ENCODE measurements at regions not wholly inside any gene's neighbourhood (a gene's known extent, or its start where the extent isn't known, plus 50 kb on each side); places are given as distances from the start of the nearest gene placed in this dataset.

DNA sequence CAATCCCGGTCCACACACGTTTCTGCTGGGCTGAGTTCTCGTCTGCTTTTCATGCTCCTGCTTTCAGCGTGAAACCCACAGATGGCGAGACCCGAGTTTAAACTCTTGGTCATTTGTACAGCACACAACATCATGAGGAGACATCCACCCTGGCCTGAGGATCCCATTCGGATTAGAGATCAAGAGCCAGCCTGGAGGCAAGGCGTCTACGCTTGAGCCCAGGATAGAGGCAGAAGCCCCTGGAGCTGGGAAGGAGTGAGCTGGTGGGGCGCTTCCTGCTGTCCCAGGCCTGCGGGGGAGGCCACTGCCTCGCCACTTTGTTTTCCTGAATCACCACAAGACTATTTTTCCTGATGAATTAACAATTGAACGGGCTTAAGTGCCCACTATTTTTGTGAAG, 281.9 kb upstream of the IRX4 start:
- TF ChIP-seq, protein P1, sequence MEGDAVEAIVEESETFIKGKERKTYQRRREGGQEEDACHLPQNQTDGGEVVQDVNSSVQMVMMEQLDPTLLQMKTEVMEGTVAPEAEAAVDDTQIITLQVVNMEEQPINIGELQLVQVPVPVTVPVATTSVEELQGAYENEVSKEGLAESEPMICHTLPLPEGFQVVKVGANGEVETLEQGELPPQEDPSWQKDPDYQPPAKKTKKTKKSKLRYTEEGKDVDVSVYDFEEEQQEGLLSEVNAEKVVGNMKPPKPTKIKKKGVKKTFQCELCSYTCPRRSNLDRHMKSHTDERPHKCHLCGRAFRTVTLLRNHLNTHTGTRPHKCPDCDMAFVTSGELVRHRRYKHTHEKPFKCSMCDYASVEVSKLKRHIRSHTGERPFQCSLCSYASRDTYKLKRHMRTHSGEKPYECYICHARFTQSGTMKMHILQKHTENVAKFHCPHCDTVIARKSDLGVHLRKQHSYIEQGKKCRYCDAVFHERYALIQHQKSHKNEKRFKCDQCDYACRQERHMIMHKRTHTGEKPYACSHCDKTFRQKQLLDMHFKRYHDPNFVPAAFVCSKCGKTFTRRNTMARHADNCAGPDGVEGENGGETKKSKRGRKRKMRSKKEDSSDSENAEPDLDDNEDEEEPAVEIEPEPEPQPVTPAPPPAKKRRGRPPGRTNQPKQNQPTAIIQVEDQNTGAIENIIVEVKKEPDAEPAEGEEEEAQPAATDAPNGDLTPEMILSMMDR (conservative IDR thresholded peaks at IDR 0.05; ENCODE audit: low read depth in 2 of 2) = no peak
- no peak for TF ChIP-seq EZH2phosphoT487 (IDR thresholded peaks at IDR 0.05; ENCODE audit: unreplicated experiment)

All from GM23338 (cell line).